SK-N-MC (cell line): ENCODE measurements at regions not wholly inside any gene's neighbourhood (a gene's known extent, or its start where the extent isn't known, plus 50 kb on each side); places are given as distances from the start of the nearest gene placed in this dataset.

ENCODE experiments used
- EZH2 ChIP-seq: fragments of 200-600 bp; sonication (generic); IDR thresholded peaks from one replicate; pipeline ENCODE4 v1.6.1; 2017; ENCODE audit warnings: antibody characterized with exemption
- FOXP2 ChIP-seq: optimal IDR thresholded peaks from 2 replicates; pipeline ENCODE3; 2011; ENCODE audit warnings: mild to moderate bottlenecking, moderate library complexity; ENCODE audit not compliant: insufficient read depth; ENCODE audit errors: extremely low read length, control extremely low read depth
- POLR2AphosphoS5 ChIP-seq: IDR thresholded peaks from 2 replicates; pipeline ENCODE4 v1.6.1; 2012; ENCODE audit warnings: mild to moderate bottlenecking, low read depth, low read length, borderline replicate concordance

DNA sequence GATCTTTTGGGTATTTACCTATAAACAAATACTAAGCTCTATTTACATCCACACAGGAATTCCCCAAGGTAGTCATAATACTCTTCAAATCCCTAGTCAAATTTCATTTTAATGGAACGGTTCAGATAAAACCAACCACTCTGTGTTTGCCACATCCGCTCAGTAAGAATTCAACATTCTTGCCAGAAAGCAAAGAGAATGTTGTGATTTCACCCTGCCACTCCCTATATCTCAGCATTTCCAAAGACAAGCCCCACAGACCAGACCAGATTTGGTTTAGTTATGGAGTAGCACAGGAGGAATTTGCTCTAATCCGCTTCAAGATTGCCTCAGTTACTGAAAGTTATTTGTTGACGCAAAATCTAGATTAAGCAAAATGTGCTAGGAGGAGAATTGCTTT lies 105.6 kb upstream of the SERP2 start:
- TF ChIP-seq EZH2 (no peak), POLR2AphosphoS5 (no peak), FOXP2 (no peak)
